GM12878 (cell line): ENCODE measurements at regions not wholly inside any gene's neighbourhood (a gene's known extent, or its start where the extent isn't known, plus 50 kb on each side); places are given as distances from the start of the nearest gene placed in this dataset.

Source experiments
- ATAC-seq: fragments of 200-7000 bp; cut with Tn5 transposase; 3 replicates; pipeline ENCODE4 v1.9.1; 2020; ENCODE audit warnings: mild to moderate bottlenecking, moderate library complexity
- BruUV-seq: library from RNA; stranded (reverse); fragments of 400-500 nt; replicated peaks from 2 replicates; lab custom pipeline; 2021; lab: Mats Ljungman, UMichigan
- CTCF ChIA-PET: fragments of 300-600 bp; sonication (Branson Sonifier 250); formaldehyde crosslinking; extraction: SDS; loops from one replicate; lab custom pipeline; 2021; ENCODE audit warnings: inconsistent platforms; lab: Yijun Ruan, JAX
- POLR2A ChIA-PET: fragments of 350-600 bp; formaldehyde crosslinking; extraction: SDS; loops from one replicate; lab custom pipeline; 2021; ENCODE audit warnings: inconsistent platforms; lab: Charles Lee
- RAD21 ChIA-PET: fragments of 300-600 bp; sonication (Branson Sonifier 250); formaldehyde crosslinking; loops from one replicate; lab custom pipeline; 2023; ENCODE audit warnings: antibody characterized with exemption; ENCODE audit not compliant: unreplicated experiment; lab: Charles Lee
- SMC1A ChIA-PET: fragments of 300-600 bp; sonication (Branson Sonifier 250); formaldehyde crosslinking; loops from one replicate; lab custom pipeline; 2023; ENCODE audit not compliant: unreplicated experiment, uncharacterized antibody; lab: Charles Lee
- DNase-seq: peaks from one replicate; pipeline ENCODE4 v3.0.0-alpha.2; 2011; ENCODE audit warnings: low read depth, low spot score
- FAIRE-seq: peaks from 3 replicates; lab custom pipeline; 2011; peaks lifted over from hg19 to GRCh38; lab: Jason Lieb, UNC
- H2AFZ ChIP-seq: 2 replicates; pipeline ENCODE4 v1.6.0; 2011; ENCODE audit warnings: low read depth, low read length, control low read depth; ENCODE audit not compliant: control insufficient read depth
- H3K27ac ChIP-seq: 2 replicates; pipeline ENCODE4 v1.5.1; 2011; ENCODE audit warnings: control low read depth; ENCODE audit not compliant: control insufficient read depth, insufficient read depth
- H3K27me3 ChIP-seq, 2 experiments: replicated peaks in 1 of 2; 2 replicates each; pipeline versions ENCODE4 v1.6.0 to v1.6.1; 2011; ENCODE audit warnings: low read length in 1 of 2; ENCODE audit not compliant: control insufficient read depth in 2 of 2, insufficient read depth in 2 of 2
- H3K36me3 ChIP-seq, 2 experiments: 2 replicates each; pipeline ENCODE4 v1.5.1; 2011; ENCODE audit warnings: low read length in 1 of 2; ENCODE audit not compliant: control insufficient read depth in 2 of 2, insufficient read depth in 2 of 2
- H3K4me1 ChIP-seq: 2 replicates; pipeline ENCODE4 v1.6.1; 2011; ENCODE audit warnings: mild to moderate bottlenecking, low read length, moderate library complexity, mixed read lengths; ENCODE audit not compliant: control insufficient read depth, insufficient read depth
- H3K4me2 ChIP-seq: 2 replicates; pipeline ENCODE4 v1.6.0; 2011; ENCODE audit warnings: control low read depth; ENCODE audit not compliant: control insufficient read depth, insufficient read depth
- H3K4me3 ChIP-seq: fragments of 200-600 bp; sonication (generic); 2 replicates; pipeline ENCODE4 v1.5.1; 2016
- H3K79me2 ChIP-seq: 2 replicates; pipeline ENCODE4 v1.6.0; 2011; ENCODE audit warnings: low read length; ENCODE audit not compliant: control insufficient read depth, insufficient read depth
- H3K9ac ChIP-seq: 2 replicates; pipeline ENCODE4 v1.8.0; 2011; ENCODE audit warnings: low read length, control low read depth, mixed read lengths; ENCODE audit not compliant: control insufficient read depth, insufficient read depth
- H3K9me3 ChIP-seq: replicated peaks from 3 replicates; pipeline ENCODE4 v1.5.1; 2011; ENCODE audit warnings: mild to moderate bottlenecking, low read length; ENCODE audit not compliant: control insufficient read depth, insufficient read depth
- H4K20me1 ChIP-seq: 2 replicates; pipeline ENCODE4 v1.6.0; 2011; ENCODE audit not compliant: control insufficient read depth, insufficient read depth
- BACH1 ChIP-seq: fragments of 450-650 bp; IDR thresholded peaks from 2 replicates; pipeline ENCODE4 v1.6.1; 2017; ENCODE audit warnings: mild to moderate bottlenecking, borderline replicate concordance
- BCL11A ChIP-seq: IDR thresholded peaks from 2 replicates; pipeline ENCODE4 v1.6.1; 2011; ENCODE audit warnings: low read depth, low read length
- BMI1 ChIP-seq: fragments of 450-650 bp; IDR thresholded peaks from 2 replicates; pipeline ENCODE4 v1.6.1; 2016; ENCODE audit warnings: mild to moderate bottlenecking, moderate library complexity, borderline replicate concordance
- CHD1 ChIP-seq: IDR thresholded peaks from 2 replicates; pipeline ENCODE4 v1.6.1; 2012; ENCODE audit warnings: low read depth, low read length, improper control_type of control experiment
- DPF2 ChIP-seq: fragments of 450-650 bp; IDR thresholded peaks from 2 replicates; pipeline ENCODE4 v1.6.1; 2017; ENCODE audit warnings: mild to moderate bottlenecking
- GATAD2B ChIP-seq: fragments of 450-650 bp; conservative IDR thresholded peaks from 2 replicates; pipeline ENCODE4 v1.6.1; 2017; ENCODE audit warnings: low read depth, mild to moderate bottlenecking, moderate library complexity
- IKZF1 ChIP-seq: fragments of 450-650 bp; conservative IDR thresholded peaks from 2 replicates; pipeline ENCODE4 v1.6.1; 2017; ENCODE audit warnings: antibody characterized with exemption, mild to moderate bottlenecking
- NR2F1 ChIP-seq: fragments of 450-650 bp; conservative IDR thresholded peaks from 2 replicates; pipeline ENCODE4 v1.6.1; 2017; ENCODE audit warnings: mild to moderate bottlenecking
- RAD51 ChIP-seq: fragments of 450-650 bp; IDR thresholded peaks from 2 replicates; pipeline ENCODE4 v1.6.1; 2016; ENCODE audit warnings: moderate library complexity, mild to moderate bottlenecking, inconsistent platforms
- RUNX3 ChIP-seq: IDR thresholded peaks from 2 replicates; pipeline ENCODE4 v1.6.1; 2012; ENCODE audit warnings: low read length, inconsistent platforms
- TCF12 ChIP-seq: IDR thresholded peaks from 2 replicates; pipeline ENCODE4 v1.6.1; 2011; ENCODE audit warnings: low read depth, mild to moderate bottlenecking, low read length
- WGBS: methylation state at CpG from one replicate; pipeline ENCODE4 v1.1.6; 2016; ENCODE audit warnings: low lambda C conversion rate; ENCODE audit not compliant: insufficient replicate concordance, insufficient coverage; ENCODE audit errors: missing lambda C conversion rate; 5-methylcytosine and 5-hydroxymethylcytosine counted together
- in situ Hi-C: fragments of 300-500 bp; cut with MboI; formaldehyde crosslinking; loops from 9 replicates; pipeline ENCODE4 v1.14.3; 2018; ENCODE audit warnings: mixed read lengths
- intact Hi-C: fragments of 100-400 bp; cut with micrococcal nuclease; formaldehyde crosslinking; loops from one replicate; pipeline ENCODE4 v1.14.2; 2022; ENCODE audit not compliant: unreplicated experiment
- TF ChIP-seq, protein P1 (sequence below): fragments of 450-650 bp; IDR thresholded peaks from 2 replicates; pipeline ENCODE4 v1.6.1; 2017; ENCODE audit warnings: mild to moderate bottlenecking, moderate library complexity
- TF ChIP-seq, protein P2 (sequence below): IDR thresholded peaks from 2 replicates; pipeline ENCODE4 v1.6.1; 2012; ENCODE audit warnings: mild to moderate bottlenecking, low read depth, low read length

DNA sequence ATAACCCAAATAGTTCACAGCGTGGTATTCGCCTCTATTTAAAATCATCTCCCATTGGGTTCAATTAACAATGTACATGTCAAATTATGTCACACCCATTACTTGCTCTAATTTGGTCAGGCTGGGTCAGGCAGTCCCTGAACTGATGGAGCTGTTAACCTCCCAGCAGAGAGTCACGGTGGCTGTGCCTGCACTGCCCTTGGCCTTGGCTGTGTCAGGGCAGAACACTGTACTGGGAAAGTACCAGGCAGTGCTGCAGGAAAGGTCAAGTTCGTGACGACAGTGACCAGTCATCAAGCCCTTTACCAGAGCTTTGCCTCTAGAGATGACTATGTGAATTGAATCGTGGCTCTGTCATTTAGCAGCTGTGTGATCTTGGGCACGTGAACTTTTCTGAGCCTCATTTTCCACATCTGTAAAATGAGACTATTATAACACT lies 100.0 kb downstream of the ARF6 start (continued):
- TF ChIP-seq, protein P1, sequence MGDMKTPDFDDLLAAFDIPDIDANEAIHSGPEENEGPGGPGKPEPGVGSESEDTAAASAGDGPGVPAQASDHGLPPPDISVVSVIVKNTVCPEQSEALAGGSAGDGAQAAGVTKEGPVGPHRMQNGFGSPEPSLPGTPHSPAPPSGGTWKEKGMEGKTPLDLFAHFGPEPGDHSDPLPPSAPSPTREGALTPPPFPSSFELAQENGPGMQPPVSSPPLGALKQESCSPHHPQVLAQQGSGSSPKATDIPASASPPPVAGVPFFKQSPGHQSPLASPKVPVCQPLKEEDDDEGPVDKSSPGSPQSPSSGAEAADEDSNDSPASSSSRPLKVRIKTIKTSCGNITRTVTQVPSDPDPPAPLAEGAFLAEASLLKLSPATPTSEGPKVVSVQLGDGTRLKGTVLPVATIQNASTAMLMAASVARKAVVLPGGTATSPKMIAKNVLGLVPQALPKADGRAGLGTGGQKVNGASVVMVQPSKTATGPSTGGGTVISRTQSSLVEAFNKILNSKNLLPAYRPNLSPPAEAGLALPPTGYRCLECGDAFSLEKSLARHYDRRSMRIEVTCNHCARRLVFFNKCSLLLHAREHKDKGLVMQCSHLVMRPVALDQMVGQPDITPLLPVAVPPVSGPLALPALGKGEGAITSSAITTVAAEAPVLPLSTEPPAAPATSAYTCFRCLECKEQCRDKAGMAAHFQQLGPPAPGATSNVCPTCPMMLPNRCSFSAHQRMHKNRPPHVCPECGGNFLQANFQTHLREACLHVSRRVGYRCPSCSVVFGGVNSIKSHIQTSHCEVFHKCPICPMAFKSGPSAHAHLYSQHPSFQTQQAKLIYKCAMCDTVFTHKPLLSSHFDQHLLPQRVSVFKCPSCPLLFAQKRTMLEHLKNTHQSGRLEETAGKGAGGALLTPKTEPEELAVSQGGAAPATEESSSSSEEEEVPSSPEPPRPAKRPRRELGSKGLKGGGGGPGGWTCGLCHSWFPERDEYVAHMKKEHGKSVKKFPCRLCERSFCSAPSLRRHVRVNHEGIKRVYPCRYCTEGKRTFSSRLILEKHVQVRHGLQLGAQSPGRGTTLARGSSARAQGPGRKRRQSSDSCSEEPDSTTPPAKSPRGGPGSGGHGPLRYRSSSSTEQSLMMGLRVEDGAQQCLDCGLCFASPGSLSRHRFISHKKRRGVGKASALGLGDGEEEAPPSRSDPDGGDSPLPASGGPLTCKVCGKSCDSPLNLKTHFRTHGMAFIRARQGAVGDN = peak; percentile 95
- TF ChIP-seq RAD51 (peak; percentile 78), BACH1 (0 out of 2 replicates have a peak, but pooled peaks have one; percentile 35), BCL11A (peak; percentile 88), BMI1 (no peak), CHD1 (no peak), NR2F1 (peak; percentile 98)

DNA sequence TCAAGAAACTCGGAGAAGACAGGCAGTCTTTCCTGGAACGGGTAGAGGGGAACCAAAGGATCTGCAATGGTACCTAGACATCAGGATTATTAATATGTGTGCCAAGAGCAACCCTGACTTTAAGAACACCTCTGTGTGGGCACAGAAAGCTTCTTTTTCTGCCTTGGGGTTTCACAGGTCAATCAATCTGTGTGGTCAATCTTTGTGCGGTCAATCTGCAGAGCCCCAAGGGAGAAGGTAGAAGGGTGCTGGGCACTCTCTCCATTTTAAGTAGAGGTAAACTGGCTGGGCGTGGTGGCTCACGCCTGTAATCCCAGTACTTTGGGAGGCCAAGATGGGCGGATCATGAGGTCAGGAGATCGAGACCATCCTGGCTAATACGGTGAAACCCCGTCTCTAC lies 100.7 kb downstream of the ARF6 start:
- Histone ChIP-seq H3K4me1 (peaks cover 12% of the 10 kb centered on the region), H3K4me3 (no peak overlapping the region), H3K27me3 (no peaks in the 10 kb centered on the region), H3K9ac (no peak overlapping the region), H3K9me3 (no peaks in the 10 kb centered on the region), H3K79me2 (no peaks in the 10 kb centered on the region), H3K27ac (peak overlapping the region; percentile 33; the same call in 1 of the 2 replicates), H3K4me2 (no peak overlapping the region), H4K20me1 (no peaks in the 10 kb centered on the region), H2AFZ (no peak overlapping the region), H3K36me3 (no peaks in the 10 kb centered on the region)
- intact Hi-C loops (no loop called here), in situ Hi-C loops (no loop called here)
- 62% methylated on average over 9 of the region's 9 CpGs for WGBS
- peak; percentile 27 for DNase-seq
- RAD21 ChIA-PET = interaction anchor here (0.8 to 2.1 kb wide), 15 partner anchors 9 to 131 kb away, joined by 3 to 16 read pairs (median 4); partner anchors contain the start of gene ARF6
- FAIRE-seq = no peak
- CTCF ChIA-PET = interaction anchor here (1.2 to 2.2 kb wide), 6 partner anchors 9 to 130 kb away, joined by 3 to 15 read pairs (median 4); no protein-coding TSS in a partner anchor
- POLR2A ChIA-PET = interaction anchor here (0.6 to 5.1 kb wide), 10 partner anchors 8 to 226 kb away, joined by 3 to 29 read pairs (median 4); no protein-coding TSS in a partner anchor
- peak; percentile 71 for ATAC-seq
- BruUV-seq = TSS peak; percentile 82
- SMC1A ChIA-PET = interaction anchor here (0.7 to 6.6 kb wide), 16 partner anchors 9 to 130 kb away, joined by 3 to 72 read pairs (median 6); no protein-coding TSS in a partner anchor
- no peak for TF ChIP-seq GATAD2B
- TF ChIP-seq, protein P2, sequence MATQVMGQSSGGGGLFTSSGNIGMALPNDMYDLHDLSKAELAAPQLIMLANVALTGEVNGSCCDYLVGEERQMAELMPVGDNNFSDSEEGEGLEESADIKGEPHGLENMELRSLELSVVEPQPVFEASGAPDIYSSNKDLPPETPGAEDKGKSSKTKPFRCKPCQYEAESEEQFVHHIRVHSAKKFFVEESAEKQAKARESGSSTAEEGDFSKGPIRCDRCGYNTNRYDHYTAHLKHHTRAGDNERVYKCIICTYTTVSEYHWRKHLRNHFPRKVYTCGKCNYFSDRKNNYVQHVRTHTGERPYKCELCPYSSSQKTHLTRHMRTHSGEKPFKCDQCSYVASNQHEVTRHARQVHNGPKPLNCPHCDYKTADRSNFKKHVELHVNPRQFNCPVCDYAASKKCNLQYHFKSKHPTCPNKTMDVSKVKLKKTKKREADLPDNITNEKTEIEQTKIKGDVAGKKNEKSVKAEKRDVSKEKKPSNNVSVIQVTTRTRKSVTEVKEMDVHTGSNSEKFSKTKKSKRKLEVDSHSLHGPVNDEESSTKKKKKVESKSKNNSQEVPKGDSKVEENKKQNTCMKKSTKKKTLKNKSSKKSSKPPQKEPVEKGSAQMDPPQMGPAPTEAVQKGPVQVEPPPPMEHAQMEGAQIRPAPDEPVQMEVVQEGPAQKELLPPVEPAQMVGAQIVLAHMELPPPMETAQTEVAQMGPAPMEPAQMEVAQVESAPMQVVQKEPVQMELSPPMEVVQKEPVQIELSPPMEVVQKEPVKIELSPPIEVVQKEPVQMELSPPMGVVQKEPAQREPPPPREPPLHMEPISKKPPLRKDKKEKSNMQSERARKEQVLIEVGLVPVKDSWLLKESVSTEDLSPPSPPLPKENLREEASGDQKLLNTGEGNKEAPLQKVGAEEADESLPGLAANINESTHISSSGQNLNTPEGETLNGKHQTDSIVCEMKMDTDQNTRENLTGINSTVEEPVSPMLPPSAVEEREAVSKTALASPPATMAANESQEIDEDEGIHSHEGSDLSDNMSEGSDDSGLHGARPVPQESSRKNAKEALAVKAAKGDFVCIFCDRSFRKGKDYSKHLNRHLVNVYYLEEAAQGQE = no peak
- TF ChIP-seq DPF2 = peak; percentile 14
- TF ChIP-seq RUNX3 = no peak
- no peak for TF ChIP-seq TCF12
- no peak; the same call in 1 of the 2 replicates for TF ChIP-seq IKZF1
- TF ChIP-seq NR2F1 = peak; percentile 8
